ENCODE measurements at regions not wholly inside any gene's neighbourhood (a gene's known extent, or its start where the extent isn't known, plus 50 kb on each side); places are given as distances from the start of the nearest gene placed in this dataset.
"Not testable (repeated sequence)": the region's sequence is repeated elsewhere in the genome, so short reads cannot be mapped to it uniquely, and the experiment has no call there.

GRCh38 chr5:1633605-1634336 lies 110.0 kb upstream of the LPCAT1 start:
- peak overlapping the region; percentile 53 to 78 (median 58) for H3K4me3 ChIP-seq
- intact Hi-C loops (cut with DNase I), result no loop called here
- TF ChIP-seq, protein P1, sequence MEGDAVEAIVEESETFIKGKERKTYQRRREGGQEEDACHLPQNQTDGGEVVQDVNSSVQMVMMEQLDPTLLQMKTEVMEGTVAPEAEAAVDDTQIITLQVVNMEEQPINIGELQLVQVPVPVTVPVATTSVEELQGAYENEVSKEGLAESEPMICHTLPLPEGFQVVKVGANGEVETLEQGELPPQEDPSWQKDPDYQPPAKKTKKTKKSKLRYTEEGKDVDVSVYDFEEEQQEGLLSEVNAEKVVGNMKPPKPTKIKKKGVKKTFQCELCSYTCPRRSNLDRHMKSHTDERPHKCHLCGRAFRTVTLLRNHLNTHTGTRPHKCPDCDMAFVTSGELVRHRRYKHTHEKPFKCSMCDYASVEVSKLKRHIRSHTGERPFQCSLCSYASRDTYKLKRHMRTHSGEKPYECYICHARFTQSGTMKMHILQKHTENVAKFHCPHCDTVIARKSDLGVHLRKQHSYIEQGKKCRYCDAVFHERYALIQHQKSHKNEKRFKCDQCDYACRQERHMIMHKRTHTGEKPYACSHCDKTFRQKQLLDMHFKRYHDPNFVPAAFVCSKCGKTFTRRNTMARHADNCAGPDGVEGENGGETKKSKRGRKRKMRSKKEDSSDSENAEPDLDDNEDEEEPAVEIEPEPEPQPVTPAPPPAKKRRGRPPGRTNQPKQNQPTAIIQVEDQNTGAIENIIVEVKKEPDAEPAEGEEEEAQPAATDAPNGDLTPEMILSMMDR (IDR thresholded peaks at IDR 0.05), result no peak
- no peaks in the 10 kb centered on the region for H3K4me1 ChIP-seq
- peak overlapping the region; percentile 59 to 82 (median 74) for H3K27ac ChIP-seq
- WGBS, 2 donors, result 1% methylated on average over 67 to 75 of the region's 75 CpGs
- no peaks in the 10 kb centered on the region for H3K36me3 ChIP-seq
- H3K9me3 ChIP-seq, result no peaks in the 10 kb centered on the region
- H3K27me3 ChIP-seq, result no peaks in the 10 kb centered on the region
- ATAC-seq, result peak; percentile 97 to 100 (median 98)
- no peak for FAIRE-seq
- peak; percentile 72 to 92 (median 78) for DNase-seq

- H3K4me3 ChIP-seq; H3K27me3 ChIP-seq; H3K27ac ChIP-seq; H3K9me3 ChIP-seq; FAIRE-seq; H3K4me1 ChIP-seq; DNase-seq; intact Hi-C loops (cut with DNase I); ATAC-seq; H3K36me3 ChIP-seq: not testable (repeated sequence)
- 72 to 73% methylated on average over 5 of the region's 5 CpGs for WGBS, 2 donors
Observed at GRCh38 chr5:1631004-1631403, 107.2 kb upstream of the LPCAT1 start.

- peak in 1 of 6 donors; percentile 57 for DNase-seq
- ATAC-seq; H3K36me3 ChIP-seq; H3K9me3 ChIP-seq; H3K4me3 ChIP-seq; H3K27ac ChIP-seq; H3K4me1 ChIP-seq; intact Hi-C loops (cut with DNase I); FAIRE-seq; H3K27me3 ChIP-seq: not testable (repeated sequence)
- 93 to 95% methylated on average over 12 of the region's 12 CpGs for WGBS, 2 donors
Observed at GRCh38 chr5:1626397-1626796, 102.6 kb upstream of the LPCAT1 start.

DNA sequence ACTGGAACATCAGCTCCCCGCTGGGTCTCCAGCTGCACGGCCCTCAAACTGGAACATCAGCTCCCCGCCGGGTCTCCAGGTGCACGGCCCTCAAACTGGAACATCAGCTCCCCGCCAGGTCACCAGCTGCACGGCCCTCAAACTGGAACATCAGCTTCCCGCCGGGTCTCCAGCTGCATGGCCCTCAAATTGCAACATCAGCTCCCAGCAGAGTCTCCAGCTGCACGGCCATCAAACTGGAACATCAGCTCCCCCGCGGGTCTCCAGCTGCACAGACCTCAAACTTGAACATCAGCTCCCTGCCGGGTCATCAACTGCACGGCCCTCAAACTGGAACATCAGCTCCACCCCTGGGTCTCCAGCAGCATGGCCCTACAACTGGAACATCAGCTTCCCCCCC lies 95.8 kb upstream of the LPCAT1 start:
- WGBS, 2 donors, result 82 to 85% methylated on average over 14 of the region's 14 CpGs

GRCh38 chr5:1618296-1618865 lies 94.6 kb upstream of the LPCAT1 start:
- H3K4me3 ChIP-seq; H3K27me3 ChIP-seq; H3K27ac ChIP-seq; H3K4me1 ChIP-seq; intact Hi-C loops (cut with DNase I); H3K36me3 ChIP-seq; H3K9me3 ChIP-seq; ATAC-seq; FAIRE-seq: not testable (repeated sequence)
- peak in 1 of 6 donors; percentile 53 for DNase-seq
- 89% methylated on average over 18 of the region's 18 CpGs for whole genome bisulfite sequencing, 2 donors

More for the DNA sequence above, 95.8 kb upstream of the LPCAT1 start:
- ATAC-seq; H3K36me3 ChIP-seq; FAIRE-seq; H3K4me3 ChIP-seq; DNase-seq; H3K27me3 ChIP-seq; intact Hi-C loops (cut with DNase I); H3K4me1 ChIP-seq; H3K27ac ChIP-seq; H3K9me3 ChIP-seq: not testable (repeated sequence)

DNA sequence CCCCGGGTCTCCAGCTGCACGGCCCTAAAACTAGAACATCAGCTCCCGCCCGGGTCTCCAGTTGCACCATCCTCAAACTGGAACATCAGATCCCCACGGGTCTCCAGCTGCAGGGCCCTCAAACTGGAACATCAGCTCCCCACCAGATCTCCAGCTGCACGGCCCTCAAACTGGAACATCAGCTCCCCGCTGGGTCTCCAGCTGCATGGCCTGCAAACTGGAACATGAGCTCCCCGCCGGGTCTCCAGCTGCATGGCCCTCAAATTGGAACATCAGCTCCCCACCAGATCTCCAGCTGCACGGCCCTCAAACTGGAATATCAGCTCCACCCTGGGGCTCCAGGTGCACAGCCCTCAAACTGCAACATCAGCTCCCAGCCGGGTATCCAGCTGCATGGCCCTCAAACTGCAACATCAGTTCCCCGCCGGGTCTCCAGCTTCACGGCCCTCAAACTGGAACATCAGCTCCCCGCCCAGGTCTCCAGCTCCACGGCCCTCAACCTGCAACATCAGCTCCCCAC lies 93.5 kb upstream of the LPCAT1 start:
- DNase-seq; intact Hi-C loops (cut with DNase I); FAIRE-seq; H3K4me1 ChIP-seq; ATAC-seq; H3K27me3 ChIP-seq; H3K4me3 ChIP-seq; H3K27ac ChIP-seq; H3K36me3 ChIP-seq; H3K9me3 ChIP-seq: not testable (repeated sequence)
- 91 to 93% methylated on average over 16 of the region's 16 CpGs for WGBS, 2 donors

DNA sequence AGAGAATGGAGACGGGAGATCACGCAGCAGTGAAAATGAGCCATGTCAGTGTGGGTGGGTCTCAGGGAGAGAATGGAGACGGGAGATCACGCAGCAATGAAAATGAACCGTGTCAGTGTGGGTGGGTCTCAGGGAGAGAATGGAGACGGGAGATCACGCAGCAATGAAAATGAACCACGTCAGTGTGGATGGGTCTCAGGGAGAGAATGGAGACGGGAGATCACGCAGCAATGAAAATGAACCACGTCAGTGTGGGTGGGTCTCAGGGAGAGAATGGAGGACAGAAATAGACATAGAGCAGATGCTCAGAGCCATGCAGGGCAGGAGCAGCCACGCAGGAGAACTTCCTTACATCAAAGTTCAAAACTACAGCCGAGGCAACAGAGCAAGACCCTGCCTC lies 89.8 kb upstream of the LPCAT1 start:
- not testable (repeated sequence) for FAIRE-seq, H3K4me1 ChIP-seq, H3K4me3 ChIP-seq

DNA sequence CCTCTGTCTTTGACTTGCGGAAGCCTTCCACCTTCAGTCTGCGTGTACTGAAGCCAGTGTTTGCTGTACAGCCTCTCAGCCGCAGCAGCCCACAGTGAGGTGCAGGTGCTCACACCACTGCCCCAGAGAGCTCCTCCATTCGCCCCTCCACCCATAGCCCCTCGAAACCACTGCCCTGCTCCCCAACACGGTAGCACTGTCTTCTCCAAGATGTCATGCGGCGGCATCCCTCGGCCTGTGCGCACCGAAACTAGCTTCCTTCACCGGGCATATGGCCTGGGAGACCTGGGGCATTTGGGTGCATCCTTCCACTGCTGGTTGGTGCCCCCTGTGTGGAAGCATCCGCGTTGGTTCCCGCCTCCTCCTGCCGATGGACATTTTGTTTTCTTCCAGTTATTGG lies 86.8 kb upstream of the LPCAT1 start:
- intact Hi-C loops (cut with DNase I); ATAC-seq: not testable (repeated sequence)
- WGBS, 2 donors, result 95 to 96% methylated on average over 14 to 16 of the region's 16 CpGs

More for the DNA sequence above, 89.8 kb upstream of the LPCAT1 start:
- intact Hi-C loops (cut with DNase I); H3K27ac ChIP-seq; DNase-seq; H3K27me3 ChIP-seq; H3K9me3 ChIP-seq; H3K36me3 ChIP-seq; ATAC-seq: not testable (repeated sequence)
- 91 to 94% methylated on average over 12 to 13 of the region's 13 CpGs for WGBS, 2 donors

DNA sequence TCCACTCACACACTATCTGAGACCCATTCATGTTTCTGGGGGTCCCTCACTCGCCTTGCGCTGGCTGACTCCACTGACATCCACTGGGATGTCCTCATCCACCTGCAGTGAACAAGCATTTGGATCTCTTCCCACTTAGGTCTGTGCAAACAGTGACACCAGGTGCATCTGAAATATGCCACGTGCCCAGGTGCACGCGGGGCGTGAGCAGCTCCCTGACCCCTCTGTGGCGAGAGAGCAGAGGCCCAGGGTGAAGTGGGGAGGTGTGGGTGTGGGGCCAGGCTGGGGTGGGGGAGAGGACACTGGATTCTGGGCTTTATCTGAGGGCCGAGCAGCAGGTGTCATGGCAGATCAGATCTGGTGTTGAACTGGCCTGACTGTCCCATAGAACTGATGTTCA lies 85.4 kb upstream of the LPCAT1 start:
- H3K27ac ChIP-seq; FAIRE-seq; H3K4me3 ChIP-seq; DNase-seq; intact Hi-C loops (cut with DNase I); H3K9me3 ChIP-seq; H3K36me3 ChIP-seq; H3K27me3 ChIP-seq; H3K4me1 ChIP-seq: not testable (repeated sequence)
- WGBS, 2 donors, result 72 to 74% methylated on average over 8 of the region's 8 CpGs
- peak in 1 of 4 donors; percentile 21 for ATAC-seq

More for the DNA sequence above, 86.8 kb upstream of the LPCAT1 start:
- H3K27me3 ChIP-seq, H3K27ac ChIP-seq, DNase-seq, H3K4me3 ChIP-seq, H3K36me3 ChIP-seq, FAIRE-seq, H3K4me1 ChIP-seq, H3K9me3 ChIP-seq: not testable (repeated sequence)

- H3K4me3 ChIP-seq; H3K9me3 ChIP-seq; H3K36me3 ChIP-seq; H3K4me1 ChIP-seq; H3K27me3 ChIP-seq; DNase-seq; intact Hi-C loops (cut with DNase I); FAIRE-seq; H3K27ac ChIP-seq: not testable (repeated sequence)
- 86 to 89% methylated on average over 11 to 15 of the region's 15 CpGs for WGBS, 2 donors
- ATAC-seq, result peak in 1 of 4 donors; percentile 36
Observed at GRCh38 chr5:1608336-1608735, 84.6 kb upstream of the LPCAT1 start.

GRCh38 chr5:1606951-1607350 lies 83.2 kb upstream of the LPCAT1 start:
- H3K9me3 ChIP-seq; ATAC-seq; H3K36me3 ChIP-seq; H3K4me3 ChIP-seq; H3K27ac ChIP-seq; DNase-seq; FAIRE-seq; H3K4me1 ChIP-seq; intact Hi-C loops (cut with DNase I); H3K27me3 ChIP-seq: not testable (repeated sequence)
- 82 to 93% methylated on average over 3 to 9 of the region's 9 CpGs for WGBS, 2 donors
